Ovary (tissue), 3 donors: ENCODE measurements at regions not wholly inside any gene's neighbourhood (a gene's known extent, or its start where the extent isn't known, plus 50 kb on each side); places are given as distances from the start of the nearest gene placed in this dataset.

Experiments
- CTCF ChIP-seq, 3 donors: fragments of 450-650 bp in 2 of 3; fragments of 200-600 bp in 1 of 3; IDR thresholded peaks; one replicate each; pipeline versions ENCODE4 v1.5.1 to v1.8.0; 2016 to 2022; ENCODE audit warnings: antibody characterized with exemption in 3 of 3, mild to moderate bottlenecking in 1 of 3
- EP300 ChIP-seq: sonication (generic); formaldehyde crosslinking; IDR thresholded peaks from one replicate; pipeline ENCODE4 v1.6.1; 2017; ENCODE audit warnings: antibody characterized with exemption
- donor health status: DM: no; HTN: no; CAD: no.

DNA sequence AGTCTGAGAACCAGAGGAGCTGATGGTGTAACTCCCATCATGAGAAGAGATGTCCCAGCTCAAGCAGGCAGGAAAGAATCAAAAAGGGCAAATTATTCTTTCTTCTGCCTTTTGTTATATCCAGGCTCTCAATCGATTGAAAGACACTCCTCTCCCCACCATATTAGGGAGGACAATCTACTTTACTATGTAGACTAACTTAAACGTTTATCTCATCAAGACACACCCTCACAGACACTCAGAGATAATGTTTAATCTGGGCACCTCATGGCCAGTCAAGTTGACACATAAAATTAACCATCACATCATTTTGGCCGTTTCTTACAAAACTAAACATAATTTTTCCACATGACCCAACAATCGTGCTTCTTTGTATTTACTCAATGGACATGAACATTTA is 534.3 kb upstream of the RORB start:
- no peak for TF ChIP-seq CTCF (IDR thresholded peaks at IDR 0.05)
- no peak for TF ChIP-seq EP300
